PC-9 (cell line): ENCODE measurements at regions not wholly inside any gene's neighbourhood (a gene's known extent, or its start where the extent isn't known, plus 50 kb on each side); places are given as distances from the start of the nearest gene placed in this dataset.
"Not testable (repeated sequence)": the region's sequence is repeated elsewhere in the genome, so short reads cannot be mapped to it uniquely, and the experiment has no call there.

ENCODE experiments used
- BruUV-seq: library from RNA; stranded (reverse); fragments of 400-500 nt; replicated peaks from 2 replicates; lab custom pipeline; 2021; lab: Mats Ljungman, UMichigan
- CTCF ChIA-PET: fragments of 300-600 bp; sonication (Branson Sonifier 250); formaldehyde crosslinking; loops from one replicate; lab custom pipeline; 2022; ENCODE audit warnings: antibody characterized with exemption; lab: Charles Lee
- POLR2A ChIA-PET: fragments of 300-600 bp; sonication (Branson Sonifier 250); formaldehyde crosslinking; loops from one replicate; lab custom pipeline; 2022; ENCODE audit warnings: antibody characterized with exemption; ENCODE audit not compliant: unreplicated experiment; lab: Charles Lee
- DNase-seq, 2 experiments: peaks; one replicate each; pipeline versions ENCODE4 v3.0.0 to v3.0.0-alpha.2; 2015 to 2022; ENCODE audit warnings: mixed read lengths in 1 of 2
- H2AFZ ChIP-seq: fragments of 200-600 bp; sonication (generic); 2 replicates; pipeline ENCODE4 v1.8.1; 2017; ENCODE audit warnings: antibody characterized with exemption
- H3F3A ChIP-seq: fragments of 200-600 bp; sonication (generic); 2 replicates; pipeline ENCODE4 v1.8.1; 2017; ENCODE audit warnings: antibody characterized with exemption, mild to moderate bottlenecking, low read depth; ENCODE audit not compliant: insufficient read depth
- H3K27ac ChIP-seq: fragments of 200-600 bp; sonication (generic); 2 replicates; pipeline ENCODE4 v1.6.1; 2016; ENCODE audit warnings: mixed run types
- H3K27me3 ChIP-seq: fragments of 200-600 bp; sonication (generic); 2 replicates; pipeline ENCODE4 v1.6.1; 2016; ENCODE audit warnings: low read depth, mixed run types; ENCODE audit not compliant: insufficient read depth
- H3K36me3 ChIP-seq: fragments of 200-600 bp; sonication (generic); 2 replicates; pipeline ENCODE4 v1.6.1; 2016; ENCODE audit warnings: low read depth, mixed run types
- H3K4me1 ChIP-seq: fragments of 200-600 bp; sonication (generic); replicated peaks from 2 replicates; pipeline ENCODE4 v1.6.1; 2016; ENCODE audit warnings: mixed run types; ENCODE audit not compliant: insufficient read depth
- H3K4me2 ChIP-seq: fragments of 200-600 bp; sonication (generic); 2 replicates; pipeline ENCODE4 v1.6.1; 2017; ENCODE audit warnings: mixed run types
- H3K4me3 ChIP-seq: fragments of 200-600 bp; sonication (generic); 2 replicates; pipeline ENCODE4 v1.6.1; 2016; ENCODE audit warnings: mixed run types
- H3K79me2 ChIP-seq: fragments of 200-600 bp; sonication (generic); 2 replicates; pipeline ENCODE4 v1.6.1; 2017; ENCODE audit warnings: low read depth, mixed run types
- H3K9me2 ChIP-seq: fragments of 200-600 bp; sonication (generic); 2 replicates; pipeline ENCODE4 v1.8.1; 2017; ENCODE audit warnings: mild to moderate bottlenecking; ENCODE audit not compliant: insufficient read depth
- H3K9me3 ChIP-seq: fragments of 200-600 bp; sonication (generic); 2 replicates; pipeline ENCODE4 v1.8.1; 2016; ENCODE audit warnings: low read depth; ENCODE audit not compliant: insufficient read depth
- H4K20me1 ChIP-seq: fragments of 200-600 bp; sonication (generic); 2 replicates; pipeline ENCODE4 v1.8.1; 2017; ENCODE audit not compliant: insufficient read depth
- CTCF ChIP-seq: fragments of 200-600 bp; sonication (generic); conservative IDR thresholded peaks from 2 replicates; pipeline ENCODE4 v1.6.1; 2017; ENCODE audit warnings: mixed run types, antibody characterized with exemption, mild to moderate bottlenecking, moderate library complexity
- EZH2 ChIP-seq: fragments of 200-600 bp; sonication (generic); IDR thresholded peaks from 2 replicates; pipeline ENCODE4 v1.8.0; 2017; ENCODE audit warnings: antibody characterized with exemption, low read depth
- intact Hi-C: fragments of 100-400 bp; cut with micrococcal nuclease; formaldehyde crosslinking; loops from one replicate; pipeline ENCODE4 v1.10.0; 2022; ENCODE audit not compliant: unreplicated experiment

- no peak overlapping the region for H3K4me3 ChIP-seq
- no TSS peak for BruUV-seq
- no peaks in the 10 kb centered on the region for H3K4me1 ChIP-seq
- ChIA-PET CTCF (no interaction called here), POLR2A (no interaction called here)
- no peaks in the 10 kb centered on the region for H3K79me2 ChIP-seq
- 0 out of 2 replicates have a peak, but pooled peaks cover 3% of the 10 kb centered on the region for H3K9me3 ChIP-seq
- no peaks in the 10 kb centered on the region for H3K27me3 ChIP-seq
- DNase-seq: no peak
- H3K27ac ChIP-seq: no peak overlapping the region
- H2AFZ ChIP-seq: no peak overlapping the region
- H3K4me2 ChIP-seq: no peak overlapping the region
- TF ChIP-seq EZH2 (no peak), CTCF (no peak)
- no peaks in the 10 kb centered on the region for H3K36me3 ChIP-seq
- no peaks in the 10 kb centered on the region for H4K20me1 ChIP-seq
- intact Hi-C loops: no loop called here
- H3F3A ChIP-seq: no peaks in the 10 kb centered on the region
- no peaks in the 10 kb centered on the region for H3K9me2 ChIP-seq
Observed at GRCh38 chr5:98320343-98320742, 453.1 kb upstream of the RGMB start.

- no peaks in the 10 kb centered on the region for H3F3A ChIP-seq
- no peaks in the 10 kb centered on the region for H3K36me3 ChIP-seq
- intact Hi-C loops: no loop called here
- H3K4me1 ChIP-seq: no peaks in the 10 kb centered on the region
- no peaks in the 10 kb centered on the region for H3K27me3 ChIP-seq
- H2AFZ ChIP-seq: no peak overlapping the region
- BruUV-seq: no TSS peak
- H3K4me3 ChIP-seq: no peak overlapping the region
- H3K79me2 ChIP-seq: no peaks in the 10 kb centered on the region
- TF ChIP-seq CTCF: no peak
- no peak for TF ChIP-seq EZH2
- no peak for DNase-seq
- no peak overlapping the region for H3K27ac ChIP-seq
- no peaks in the 10 kb centered on the region for H3K9me2 ChIP-seq
- POLR2A ChIA-PET: no interaction called here
- 0 out of 2 replicates have a peak, but pooled peaks cover 3% of the 10 kb centered on the region for H3K9me3 ChIP-seq
- no peak overlapping the region for H3K4me2 ChIP-seq
- CTCF ChIA-PET: no interaction called here
- H4K20me1 ChIP-seq: no peaks in the 10 kb centered on the region
Observed at GRCh38 chr5:98321361-98321760, 452.1 kb upstream of the RGMB start.

GRCh38 chr5:98325187-98325586, 448.3 kb upstream of the RGMB start:
- intact Hi-C loops, H3K36me3 ChIP-seq, H3F3A ChIP-seq, CTCF ChIA-PET, H3K4me1 ChIP-seq, H3K79me2 ChIP-seq, H3K4me2 ChIP-seq, H3K9me2 ChIP-seq, H2AFZ ChIP-seq, H3K27me3 ChIP-seq, POLR2A ChIA-PET, DNase-seq, H4K20me1 ChIP-seq, H3K9me3 ChIP-seq, BruUV-seq, H3K4me3 ChIP-seq, H3K27ac ChIP-seq: not testable (repeated sequence)

- no TSS peak for BruUV-seq
- no peak overlapping the region for H3K27ac ChIP-seq
- no peaks in the 10 kb centered on the region for H3F3A ChIP-seq
- TF ChIP-seq EZH2 (no peak), CTCF (no peak)
- intact Hi-C loops: no loop called here
- H3K79me2 ChIP-seq: no peaks in the 10 kb centered on the region
- H3K36me3 ChIP-seq: no peaks in the 10 kb centered on the region
- no peak overlapping the region for H3K4me3 ChIP-seq
- H3K27me3 ChIP-seq: no peaks in the 10 kb centered on the region
- no peaks in the 10 kb centered on the region for H3K9me2 ChIP-seq
- DNase-seq: no peak
- H3K4me1 ChIP-seq: no peaks in the 10 kb centered on the region
- H3K9me3 ChIP-seq: 0 out of 2 replicates have a peak, but pooled peaks cover 7% of the 10 kb centered on the region
- ChIA-PET POLR2A (no interaction called here), CTCF (no interaction called here)
- H4K20me1 ChIP-seq: no peaks in the 10 kb centered on the region
- no peak overlapping the region for H2AFZ ChIP-seq
- no peak overlapping the region for H3K4me2 ChIP-seq
Observed at GRCh38 chr5:98328015-98328414, 445.4 kb upstream of the RGMB start.
